Activated naive CD8-positive, alpha-beta T cell treated with anti-CD3 and anti-CD28 coated beads for 36 hours (primary cell): ENCODE measurements at regions not wholly inside any gene's neighbourhood (a gene's known extent, or its start where the extent isn't known, plus 50 kb on each side); places are given as distances from the start of the nearest gene placed in this dataset.
"Not testable (repeated sequence)": the region's sequence is repeated elsewhere in the genome, so short reads cannot be mapped to it uniquely, and the experiment has no call there.

ENCODE experiments used
- DNase-seq: peaks from one replicate; pipeline ENCODE4 v3.0.0; 2021
- H3K27ac Mint-ChIP-seq: one replicate; pipeline ENCODE4 v1.8.0; 2022; ENCODE audit warnings: mild to moderate bottlenecking, moderate library complexity, mixed read lengths
- H3K27me3 Mint-ChIP-seq: one replicate; pipeline ENCODE4 v1.8.0; 2022; ENCODE audit warnings: mild to moderate bottlenecking, mixed read lengths
- H3K36me3 Mint-ChIP-seq: one replicate; pipeline ENCODE4 v1.8.0; 2021; ENCODE audit warnings: mild to moderate bottlenecking, mixed read lengths
- H3K4me1 Mint-ChIP-seq: one replicate; pipeline ENCODE4 v1.8.0; 2021; ENCODE audit warnings: mixed read lengths
- H3K4me3 Mint-ChIP-seq: one replicate; pipeline ENCODE4 v1.8.0; 2022; ENCODE audit warnings: mild to moderate bottlenecking, moderate library complexity, mixed read lengths
- H3K9me3 Mint-ChIP-seq: one replicate; pipeline ENCODE4 v1.8.0; 2022; ENCODE audit warnings: mixed read lengths

- DNase-seq, H3K4me1 Mint-ChIP-seq, H3K27me3 Mint-ChIP-seq, H3K4me3 Mint-ChIP-seq, H3K9me3 Mint-ChIP-seq, H3K36me3 Mint-ChIP-seq, H3K27ac Mint-ChIP-seq: not testable (repeated sequence)
Measured at GRCh38 chr10:35263827-35264226, 72.5 kb upstream of the CCNY start.

GRCh38 chr10:35264636-35265035 lies 71.7 kb upstream of the CCNY start:
- not testable (repeated sequence) for H3K27ac Mint-ChIP-seq, H3K9me3 Mint-ChIP-seq, H3K4me3 Mint-ChIP-seq, DNase-seq, H3K27me3 Mint-ChIP-seq, H3K4me1 Mint-ChIP-seq, H3K36me3 Mint-ChIP-seq

GRCh38 chr10:35265435-35265834 lies 70.9 kb upstream of the CCNY start:
- no peak for DNase-seq
- Mint-ChIP-seq H3K36me3 (no peaks in the 10 kb centered on the region), H3K9me3 (no peaks in the 10 kb centered on the region), H3K27ac (no peak overlapping the region), H3K4me1 (peaks cover 7% of the 10 kb centered on the region), H3K4me3 (no peak overlapping the region), H3K27me3 (no peaks in the 10 kb centered on the region)

DNA sequence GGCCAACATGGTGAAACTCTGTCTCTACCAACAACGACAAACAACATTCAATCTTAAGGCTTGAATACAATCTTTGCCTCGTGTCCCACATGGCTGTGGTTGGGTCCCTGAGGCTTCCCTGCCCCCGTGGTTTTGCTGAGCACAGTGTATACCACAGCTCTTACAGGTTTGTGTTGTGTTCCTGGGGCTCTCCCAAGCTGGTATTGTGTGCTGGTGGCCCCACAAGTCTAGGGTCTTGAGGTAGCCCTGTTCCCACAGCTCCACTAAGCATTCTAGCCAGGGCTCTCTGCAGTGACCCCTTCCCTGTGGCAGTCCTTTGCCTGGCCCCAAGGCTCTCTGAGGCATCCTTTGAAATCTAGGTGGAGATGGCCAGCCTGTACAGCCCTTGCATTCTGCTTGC lies 68.0 kb upstream of the CCNY start:
- peaks cover 2% of the 10 kb centered on the region for H3K9me3 Mint-ChIP-seq
- no peaks in the 10 kb centered on the region for H3K27me3 Mint-ChIP-seq
- H3K36me3 Mint-ChIP-seq, result no peaks in the 10 kb centered on the region

GRCh38 chr10:35268791-35269257 lies 67.5 kb upstream of the CCNY start:
- no peak for DNase-seq
- peaks cover 1% of the 10 kb centered on the region for H3K36me3 Mint-ChIP-seq
- peaks cover 11% of the 10 kb centered on the region for H3K4me1 Mint-ChIP-seq
- no peak overlapping the region for H3K4me3 Mint-ChIP-seq
- no peaks in the 10 kb centered on the region for H3K27me3 Mint-ChIP-seq
- H3K27ac Mint-ChIP-seq, result no peak overlapping the region
- H3K9me3 Mint-ChIP-seq, result peaks cover 2% of the 10 kb centered on the region

More for the DNA sequence above, 68.0 kb upstream of the CCNY start:
- DNase-seq, result no peak
- Mint-ChIP-seq H3K4me3 (no peak overlapping the region), H3K27ac (no peak overlapping the region), H3K4me1 (peaks cover 11% of the 10 kb centered on the region)

DNA sequence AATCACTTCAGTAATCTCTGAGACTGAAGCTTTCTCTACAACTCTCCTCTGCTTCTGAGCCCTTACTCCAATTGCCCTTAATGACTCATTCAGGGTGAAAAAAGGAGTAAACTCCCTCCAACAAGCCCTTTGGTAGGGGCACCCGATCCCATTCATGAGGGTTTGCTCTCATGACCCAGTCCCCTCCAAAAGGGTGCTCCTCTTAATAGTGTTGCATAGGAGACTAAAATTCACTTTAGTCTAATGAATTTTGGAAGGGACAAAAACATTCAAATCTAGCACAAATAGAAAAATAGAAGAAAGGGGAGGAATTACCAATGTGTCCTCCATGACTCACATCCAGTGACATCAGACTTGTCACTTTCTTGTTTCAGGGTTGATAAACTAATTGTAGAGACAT lies 66.2 kb upstream of the CCNY start:
- peak overlapping the region; percentile 25 for H3K4me3 Mint-ChIP-seq
- H3K9me3 Mint-ChIP-seq, result peaks cover 2% of the 10 kb centered on the region
- H3K36me3 Mint-ChIP-seq, result peaks cover 1% of the 10 kb centered on the region
- H3K27me3 Mint-ChIP-seq, result no peaks in the 10 kb centered on the region
- peaks cover 11% of the 10 kb centered on the region for H3K4me1 Mint-ChIP-seq
- DNase-seq, result no peak
- H3K27ac Mint-ChIP-seq, result peak overlapping the region; percentile 61

DNA sequence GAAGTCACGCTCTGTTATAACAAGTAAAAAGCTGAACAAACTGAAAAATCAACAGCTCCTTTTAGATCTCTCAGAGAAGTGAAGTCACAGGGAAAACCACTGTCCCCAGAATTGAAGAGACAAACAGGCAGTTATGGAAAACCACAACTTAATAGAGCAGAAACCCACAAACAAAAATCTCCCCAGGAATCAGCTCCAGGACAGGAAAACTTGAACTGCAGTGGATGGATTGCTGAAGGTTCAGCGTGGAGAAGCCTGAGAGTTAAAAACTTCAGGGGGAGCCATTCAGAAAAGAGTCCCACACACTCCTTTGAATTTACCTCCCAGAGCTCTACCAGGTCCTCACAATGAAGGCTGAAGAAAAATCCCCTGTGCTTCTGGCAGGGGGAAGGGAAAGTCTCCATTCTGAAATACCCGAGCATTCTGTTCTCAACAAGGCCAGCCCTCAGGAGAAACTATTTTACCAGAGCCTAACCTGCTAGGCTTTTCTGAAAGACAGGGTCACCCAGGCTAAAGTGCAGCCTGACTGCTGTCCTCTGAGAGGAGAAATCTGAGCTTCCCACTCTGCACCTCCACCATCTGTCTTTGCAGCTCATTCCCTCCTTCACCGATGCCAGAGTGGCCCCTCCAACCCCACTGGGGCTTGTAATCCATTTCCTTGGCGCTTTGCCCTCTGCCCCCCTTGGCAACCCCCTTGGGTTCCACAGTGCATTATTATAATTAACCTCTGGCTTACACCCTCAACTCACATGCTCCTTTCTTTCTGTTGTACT lies 65.0 kb upstream of the CCNY start:
- peaks cover 1% of the 10 kb centered on the region for H3K36me3 Mint-ChIP-seq
- no peak overlapping the region for H3K4me3 Mint-ChIP-seq
- peaks cover 11% of the 10 kb centered on the region for H3K4me1 Mint-ChIP-seq
- no peak for DNase-seq
- H3K27ac Mint-ChIP-seq, result no peak overlapping the region
- no peaks in the 10 kb centered on the region for H3K27me3 Mint-ChIP-seq
- H3K9me3 Mint-ChIP-seq, result peaks cover 2% of the 10 kb centered on the region

- DNase-seq, H3K9me3 Mint-ChIP-seq, H3K27ac Mint-ChIP-seq: not testable (repeated sequence)
Measured at GRCh38 chr10:35271859-35272165, 64.5 kb upstream of the CCNY start.

DNA sequence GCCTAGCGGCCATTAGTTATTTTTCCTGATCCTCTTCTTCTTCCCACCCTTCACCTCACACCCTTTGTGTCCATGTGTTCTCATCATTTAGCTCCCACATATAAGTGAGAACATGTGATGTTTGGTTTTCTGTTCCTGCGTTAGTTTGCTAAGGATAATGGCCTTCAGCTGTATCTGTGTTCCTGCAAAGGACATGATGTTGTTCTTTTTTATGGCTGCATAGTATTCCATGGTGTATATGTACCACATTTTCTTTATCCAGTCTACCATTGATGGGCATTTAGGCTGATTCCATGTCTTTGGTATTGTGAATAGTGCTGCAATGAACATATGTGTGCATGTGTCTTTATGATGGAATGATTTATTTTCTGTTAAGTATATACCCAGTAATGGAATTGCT lies 63.9 kb upstream of the CCNY start:
- not testable (repeated sequence) for H3K27ac Mint-ChIP-seq, H3K4me3 Mint-ChIP-seq, DNase-seq, H3K36me3 Mint-ChIP-seq, H3K27me3 Mint-ChIP-seq, H3K9me3 Mint-ChIP-seq
- peaks cover 11% of the 10 kb centered on the region for H3K4me1 Mint-ChIP-seq

More at GRCh38 chr10:35271859-35272165, 64.5 kb upstream of the CCNY start:
- not testable (repeated sequence) for H3K4me3 Mint-ChIP-seq, H3K36me3 Mint-ChIP-seq, H3K27me3 Mint-ChIP-seq
- peaks cover 11% of the 10 kb centered on the region for H3K4me1 Mint-ChIP-seq

GRCh38 chr10:35273994-35274393 lies 62.3 kb upstream of the CCNY start:
- not testable (repeated sequence) for H3K9me3 Mint-ChIP-seq, H3K4me3 Mint-ChIP-seq, H3K27me3 Mint-ChIP-seq, H3K27ac Mint-ChIP-seq, H3K36me3 Mint-ChIP-seq, DNase-seq
- peaks cover 11% of the 10 kb centered on the region for H3K4me1 Mint-ChIP-seq

GRCh38 chr10:35274498-35275060 lies 61.7 kb upstream of the CCNY start:
- Mint-ChIP-seq H3K27me3 (no peaks in the 10 kb centered on the region), H3K36me3 (peaks cover 1% of the 10 kb centered on the region), H3K9me3 (peaks cover 2% of the 10 kb centered on the region), H3K4me3 (no peak overlapping the region), H3K4me1 (peaks cover 11% of the 10 kb centered on the region), H3K27ac (no peak overlapping the region)
- DNase-seq, result no peak

DNA sequence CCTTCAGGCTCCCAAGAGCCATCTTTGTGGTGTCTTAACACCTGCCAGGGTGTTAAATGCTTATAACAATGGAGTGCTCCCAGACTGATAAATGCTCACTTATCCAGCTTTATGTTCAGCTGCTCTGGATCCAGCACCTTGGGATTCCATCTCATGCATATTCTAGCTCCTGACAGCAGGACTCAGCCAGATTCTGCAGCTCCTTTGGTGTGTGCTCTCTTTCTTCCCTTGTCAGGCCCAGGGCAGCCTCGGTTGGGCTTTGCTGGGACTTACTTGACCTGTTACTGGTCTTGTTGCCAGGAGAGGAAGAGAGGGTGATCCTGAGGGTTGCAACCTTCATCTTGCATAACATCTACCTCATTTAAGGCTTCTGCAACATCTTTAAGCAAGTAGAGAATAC lies 59.4 kb upstream of the CCNY start:
- Mint-ChIP-seq H3K4me1 (no peaks in the 10 kb centered on the region), H3K27ac (no peak overlapping the region), H3K4me3 (no peak overlapping the region), H3K9me3 (peaks cover 6% of the 10 kb centered on the region), H3K36me3 (peaks cover 1% of the 10 kb centered on the region), H3K27me3 (no peaks in the 10 kb centered on the region)
- DNase-seq, result no peak

DNA sequence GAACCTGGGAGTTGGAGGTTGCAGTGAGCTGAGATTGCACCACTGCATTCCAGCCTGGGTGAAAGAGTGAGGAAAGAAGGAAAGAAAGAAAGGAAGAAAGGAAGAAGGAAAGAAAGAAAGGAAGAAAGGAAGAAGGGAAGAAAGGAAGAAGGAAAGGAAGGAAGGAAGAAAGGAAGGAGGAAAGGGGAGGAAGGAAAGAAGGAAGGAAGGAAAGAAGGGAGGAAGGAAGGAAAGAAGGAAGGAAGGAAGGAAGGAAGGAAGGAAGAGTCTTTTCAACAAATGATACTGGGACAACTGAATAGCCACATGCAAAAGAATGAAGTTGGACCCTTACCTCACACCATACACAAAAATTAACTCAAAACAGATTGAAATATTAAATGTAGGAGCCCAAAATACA lies 56.1 kb upstream of the CCNY start:
- not testable (repeated sequence) for DNase-seq, H3K27me3 Mint-ChIP-seq, H3K36me3 Mint-ChIP-seq, H3K4me3 Mint-ChIP-seq, H3K9me3 Mint-ChIP-seq, H3K27ac Mint-ChIP-seq, H3K4me1 Mint-ChIP-seq
